ENCODE measurements at regions not wholly inside any gene's neighbourhood (a gene's known extent, or its start where the extent isn't known, plus 50 kb on each side); places are given as distances from the start of the nearest gene placed in this dataset.
"Not testable (repeated sequence)": the region's sequence is repeated elsewhere in the genome, so short reads cannot be mapped to it uniquely, and the experiment has no call there.

GRCh38 chr12:39699079-39699478 is 79.5 kb upstream of the ABCD2 start:
- not testable (repeated sequence) for DNase-seq (ENCODE audit: extremely low read depth in 1 of 11, low read depth in 9 of 11, low spot score in 4 of 11)

- DNase-seq (ENCODE audit: extremely low read depth in 1 of 11, low read depth in 9 of 11, low spot score in 4 of 11), result no peak
These were observed 77.5 kb upstream of the ABCD2 start for GRCh38 chr12:39697108-39697507.

- DNase-seq (ENCODE audit: extremely low read depth in 1 of 11, low read depth in 9 of 11, low spot score in 4 of 11), result peak in 1 of 11 donors; percentile 0
These were observed 72.8 kb upstream of the ABCD2 start for GRCh38 chr12:39692258-39692853.

- DNase-seq (ENCODE audit: extremely low read depth in 1 of 11, low read depth in 9 of 11, low spot score in 4 of 11), result no peak
These were observed 66.5 kb upstream of the ABCD2 start for GRCh38 chr12:39685854-39686657.

GRCh38 chr12:39682689-39683477 is 63.3 kb upstream of the ABCD2 start:
- DNase-seq (ENCODE audit: extremely low read depth in 1 of 11, low read depth in 9 of 11, low spot score in 4 of 11), result no peak

- no peak for DNase-seq (ENCODE audit: extremely low read depth in 1 of 11, low read depth in 9 of 11, low spot score in 4 of 11)
These were observed 55.7 kb upstream of the ABCD2 start for GRCh38 chr12:39675263-39675662.

- DNase-seq (ENCODE audit: extremely low read depth in 1 of 11, low read depth in 9 of 11, low spot score in 4 of 11), result no peak
These were observed 53.4 kb upstream of the ABCD2 start for GRCh38 chr12:39672976-39673375.

GRCh38 chr12:39671898-39672875 is 52.6 kb upstream of the ABCD2 start:
- no peak for DNase-seq (ENCODE audit: extremely low read depth in 1 of 11, low read depth in 9 of 11, low spot score in 4 of 11)

- DNase-seq (ENCODE audit: extremely low read depth in 1 of 11, low read depth in 9 of 11, low spot score in 4 of 11), result not testable (repeated sequence)
These were observed 49.9 kb upstream of the ABCD2 start for GRCh38 chr12:39669539-39669938.

Data from renal cortex interstitium (tissue), 11 donors.